HUDEP-2 (cell line): ENCODE measurements at regions not wholly inside any gene's neighbourhood (a gene's known extent, or its start where the extent isn't known, plus 50 kb on each side); places are given as distances from the start of the nearest gene placed in this dataset.
A peak's percentile ranks its signal among the peaks of the same experiment; 100 is the strongest.

Experiments used
- DNase-seq, 76 experiments: peaks; one replicate each; lab custom pipeline; 2025; ENCODE audit not compliant: unreplicated experiment in 76 of 76; lab: John Stamatoyannopoulos, UW

DNA sequence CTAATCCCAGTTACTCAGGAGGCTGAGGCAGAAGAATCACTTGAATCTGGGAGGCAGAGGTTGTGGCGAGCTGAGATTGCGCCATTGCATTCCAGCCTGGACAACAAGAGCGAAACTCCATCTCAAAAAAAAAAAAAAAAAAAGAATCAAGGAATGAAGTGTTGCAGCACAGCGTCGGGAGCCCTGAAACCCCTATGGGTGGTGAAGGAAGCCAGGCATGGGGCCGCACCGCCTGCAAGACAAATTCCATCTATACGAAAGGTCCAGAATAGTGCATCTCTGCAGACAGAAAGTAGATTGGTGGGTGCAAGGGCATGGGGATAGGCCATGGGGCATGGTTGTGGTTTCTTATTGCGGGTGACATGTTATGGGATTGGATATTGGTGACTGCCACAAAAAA lies 98.6 kb upstream of the PRR20G start:
- no peak for DNase-seq

DNA sequence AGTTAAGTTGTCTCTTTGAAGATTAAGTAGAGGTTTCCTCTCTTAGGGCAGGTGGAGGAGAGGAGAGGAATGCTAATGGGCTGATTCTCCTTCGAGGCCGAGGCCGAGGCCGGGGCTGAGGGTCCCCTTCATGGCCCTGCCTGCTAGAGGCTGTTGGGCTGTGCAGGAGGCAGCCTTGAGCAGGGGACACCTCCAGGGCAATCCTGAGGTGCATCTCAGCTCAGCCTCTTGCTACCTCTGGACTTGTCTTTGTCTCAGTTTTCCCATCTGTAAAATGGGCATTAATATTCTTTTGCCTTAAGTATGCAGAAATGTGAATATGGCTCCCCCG lies 97.7 kb upstream of the PRR20G start:
- no peak for DNase-seq

DNA sequence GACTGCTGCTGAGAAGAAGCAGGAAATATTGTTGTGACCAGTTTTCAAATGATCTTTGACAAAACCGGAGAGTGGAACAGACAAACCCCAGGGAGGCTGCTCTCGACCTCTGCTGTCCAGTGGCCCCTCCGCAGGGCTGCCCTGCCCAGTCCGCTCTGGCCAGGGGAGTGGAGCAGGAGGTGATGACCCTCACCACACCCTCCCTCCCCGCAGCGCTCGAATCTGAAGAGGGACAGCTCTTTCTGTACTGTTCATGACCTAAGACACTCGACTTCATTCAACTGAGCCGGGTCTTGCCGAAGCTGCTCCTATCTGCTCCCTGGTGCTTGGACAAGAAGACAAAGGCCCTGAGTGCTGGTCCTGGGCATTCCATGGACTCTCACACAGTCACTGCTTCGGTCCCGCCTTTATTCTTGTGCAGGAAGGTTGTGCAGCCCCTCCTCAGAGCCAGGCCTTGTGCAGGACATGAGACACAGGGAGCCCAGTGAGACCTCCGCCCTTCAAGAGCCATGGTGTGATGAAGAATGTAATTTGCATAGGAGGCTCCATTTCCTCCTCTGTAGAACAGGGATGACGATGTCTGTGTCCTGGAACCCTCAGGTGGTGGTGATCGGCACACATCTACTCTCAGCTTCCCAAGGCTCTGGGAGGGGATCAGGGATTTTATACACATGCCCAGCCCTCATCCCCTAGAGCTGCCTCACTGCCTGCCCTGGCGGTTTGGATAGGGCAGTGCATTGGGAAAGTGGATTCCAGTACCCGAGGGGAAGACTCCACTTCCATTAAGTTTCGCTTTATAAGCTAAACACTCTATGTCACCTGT lies 97.1 kb upstream of the PRR20G start:
- DNase-seq, result no peak

DNA sequence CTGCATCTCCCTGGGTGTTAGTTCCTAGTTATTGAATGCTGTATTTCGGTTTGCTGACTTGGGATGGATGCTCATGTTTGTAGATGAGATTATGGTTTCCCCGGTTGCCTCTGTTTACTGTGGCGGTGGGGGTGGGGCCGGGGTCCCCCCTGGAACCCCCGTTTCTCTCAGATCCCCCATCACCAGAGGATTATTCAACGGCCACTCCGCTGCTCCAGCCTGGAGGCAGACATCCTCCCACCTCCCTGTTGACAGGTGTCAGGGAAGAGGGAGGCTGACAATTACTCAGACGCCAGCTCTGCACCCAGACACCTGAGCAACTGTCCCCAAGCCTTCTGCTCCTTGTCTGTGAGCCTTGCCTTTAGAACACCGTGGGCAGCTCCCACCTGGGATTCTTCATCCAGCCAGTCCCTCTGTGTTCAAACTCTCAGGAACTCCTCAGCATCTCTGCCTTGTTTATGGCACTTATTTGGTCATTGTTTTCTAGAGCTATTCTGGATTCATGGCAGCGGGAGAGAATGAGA lies 95.9 kb upstream of the PRR20G start:
- DNase-seq, result no peak

DNA sequence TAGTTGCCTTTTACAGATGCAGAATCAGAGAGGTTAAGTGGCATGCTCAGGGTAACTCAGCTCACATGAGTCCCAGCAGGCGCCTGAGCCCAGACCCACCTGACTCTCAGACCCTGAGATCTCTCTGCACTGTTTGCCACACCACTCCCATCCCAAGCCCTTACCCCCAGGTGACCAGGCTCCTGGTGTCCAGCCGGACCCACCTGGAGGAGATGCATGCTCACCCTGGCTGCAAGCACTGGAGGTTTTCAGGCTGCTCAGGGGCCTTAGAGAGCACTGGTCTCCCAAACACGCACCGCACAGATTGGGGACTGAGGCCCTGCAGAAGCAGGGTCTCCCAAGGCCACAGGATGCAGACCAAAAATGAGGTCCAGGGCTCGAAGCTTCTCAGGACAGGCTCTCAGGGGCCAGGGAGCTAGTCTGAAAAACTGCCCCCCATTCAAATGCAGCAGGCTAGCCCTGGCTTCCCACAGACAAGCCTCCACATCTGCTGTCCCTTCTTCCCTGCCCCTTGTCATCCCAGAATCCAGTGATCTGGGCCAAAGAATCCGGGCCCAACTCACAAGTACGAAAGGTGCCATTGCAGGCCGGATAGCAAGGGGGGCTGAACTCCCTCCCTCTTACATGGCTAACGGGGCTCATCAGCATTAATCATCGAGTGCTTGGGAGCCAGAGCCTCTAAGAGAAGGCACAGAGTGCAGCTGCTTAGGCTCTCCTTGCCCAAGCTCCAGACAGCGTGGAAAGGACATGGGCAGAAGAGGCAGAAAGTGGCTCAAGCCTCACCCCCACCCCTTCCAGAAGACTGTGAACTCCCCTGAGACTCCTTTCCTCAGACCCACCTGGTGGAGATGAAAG lies 90.2 kb upstream of the PRR20G start:
- DNase-seq, result no peak

DNA sequence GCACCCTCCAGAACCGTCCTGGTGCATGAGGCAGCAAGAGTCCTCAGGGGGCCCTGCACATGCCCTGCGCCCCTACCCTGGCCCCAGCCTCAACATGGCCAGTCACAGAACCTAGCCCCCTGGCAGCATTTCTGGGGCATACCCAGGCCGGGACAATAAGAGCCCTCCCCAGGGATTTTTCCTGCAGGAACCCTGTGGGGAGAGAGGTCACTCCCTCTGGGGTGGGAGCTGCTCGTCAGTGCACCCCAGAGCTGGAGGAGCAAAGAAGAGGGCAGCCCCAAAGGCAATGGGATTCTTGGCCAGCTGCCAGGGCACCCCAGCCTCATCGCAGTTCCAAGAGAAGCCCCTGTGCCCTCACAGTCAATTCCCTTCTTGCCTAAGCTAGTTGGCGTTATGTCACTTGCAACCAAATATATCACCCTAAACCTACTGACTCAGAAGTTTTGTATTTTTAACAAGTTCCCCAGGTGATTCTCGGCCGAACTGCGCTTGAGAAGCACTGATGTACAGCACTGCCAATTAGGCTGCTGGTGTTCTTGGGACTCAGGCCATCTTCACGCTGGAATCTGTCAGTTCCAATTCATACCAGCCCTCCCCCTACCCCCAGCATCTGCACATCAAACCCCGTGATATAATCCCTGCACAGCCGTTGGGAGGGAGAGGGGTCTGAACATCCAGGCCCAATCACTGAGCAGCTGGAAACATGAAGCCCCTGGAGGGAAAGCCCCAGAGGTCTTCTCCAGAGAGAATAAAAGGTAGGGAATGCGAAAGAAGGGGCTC lies 87.5 kb upstream of the PRR20G start:
- no peak for DNase-seq

DNA sequence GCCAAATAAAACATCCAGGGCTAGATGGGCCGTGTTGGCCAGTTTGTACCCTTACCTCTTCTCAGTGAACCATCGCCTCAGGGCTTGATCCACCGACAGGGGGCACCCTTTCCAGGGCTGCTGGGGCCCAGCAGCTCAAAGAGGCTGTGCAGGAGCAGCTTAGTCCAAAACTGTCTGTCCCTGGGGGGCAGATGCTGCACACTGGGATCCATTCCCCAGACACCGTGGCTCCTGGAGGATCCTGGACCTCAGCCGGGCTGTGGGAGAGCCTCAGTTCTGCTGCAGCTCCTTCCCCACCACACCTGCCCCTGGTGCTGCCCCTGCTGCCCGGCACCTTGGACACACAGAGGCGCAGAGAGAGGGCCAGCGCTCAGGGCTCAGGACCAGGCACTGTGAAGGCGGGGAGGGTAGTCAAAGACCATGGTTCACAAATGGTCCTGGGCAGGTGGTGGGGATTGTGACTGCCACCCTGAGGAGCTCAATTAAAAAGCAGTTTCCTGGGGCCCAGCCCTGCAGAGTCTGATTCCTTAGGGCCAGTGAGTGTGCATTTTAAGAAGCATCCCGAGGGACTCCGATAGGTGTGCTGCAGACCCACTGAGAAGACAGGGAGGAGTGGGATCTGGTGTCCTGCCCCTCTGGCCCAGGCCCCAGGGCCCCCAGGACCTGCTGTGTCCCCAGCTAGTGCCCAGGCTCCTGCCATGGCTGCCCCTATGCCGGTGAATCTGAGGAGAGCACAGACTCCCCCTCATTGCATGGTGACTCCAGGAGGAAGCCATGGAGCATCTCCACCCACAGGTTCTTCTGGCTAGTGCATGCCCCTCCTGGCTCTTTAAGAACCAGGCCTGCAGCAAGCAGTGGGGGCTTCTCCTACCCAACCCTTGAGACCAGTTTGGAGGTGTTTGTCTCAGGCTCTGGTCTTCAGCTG lies 86.5 kb upstream of the PRR20G start:
- peak in 38 of 76 experiments; percentile 1 to 66 (median 16) for DNase-seq

DNA sequence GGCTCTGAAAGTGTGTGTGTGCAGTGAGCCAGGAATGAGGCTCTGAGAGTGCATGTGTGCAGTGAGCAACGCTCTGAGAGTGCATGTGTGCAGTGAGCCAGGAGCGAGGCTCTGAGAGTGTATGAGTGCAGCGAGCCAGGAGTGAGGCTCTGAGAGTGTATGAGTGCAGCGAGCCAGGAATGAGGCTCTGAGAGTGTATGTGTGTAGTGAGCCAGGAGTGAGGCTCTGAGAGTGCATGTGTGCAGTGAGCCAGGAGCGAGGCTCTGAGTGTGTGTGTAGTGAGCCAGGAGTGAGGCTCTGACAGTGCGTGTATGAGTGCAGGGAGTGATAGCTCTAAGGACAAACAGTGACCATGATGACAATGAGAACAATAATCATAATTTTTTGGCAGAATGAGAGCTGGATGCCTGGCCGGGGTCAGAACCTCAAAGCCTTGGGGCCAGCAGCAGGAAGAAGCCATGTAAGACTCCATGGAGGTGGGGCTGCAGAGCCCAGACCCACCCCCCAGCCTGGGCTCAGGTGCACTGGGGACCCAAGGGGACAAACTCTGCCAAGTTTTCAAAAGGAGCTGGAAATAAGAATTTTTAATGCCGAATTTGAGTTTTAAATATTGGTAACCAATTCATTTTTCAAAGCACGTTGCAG lies 85.7 kb upstream of the PRR20G start:
- no peak for DNase-seq

DNA sequence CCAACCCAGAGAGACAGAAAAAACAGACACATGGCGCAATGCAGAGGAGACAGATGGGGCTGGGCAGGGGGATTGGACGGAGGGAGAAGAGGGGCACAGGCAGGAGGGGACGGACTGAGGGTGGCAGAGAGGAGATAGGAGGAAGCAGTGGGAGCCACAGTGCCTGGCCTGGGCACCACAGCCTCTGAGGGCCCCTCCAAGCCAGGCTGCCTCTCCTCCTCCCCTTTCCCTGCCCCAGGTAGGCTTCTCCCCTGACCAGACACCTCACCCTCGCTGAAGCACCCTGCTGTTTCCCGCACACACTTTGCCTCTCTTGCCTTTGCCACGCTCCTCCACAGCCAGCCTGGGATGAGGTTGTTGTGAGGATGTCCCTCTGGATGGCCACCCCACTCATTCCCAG lies 84.0 kb upstream of the PRR20G start:
- no peak for DNase-seq

DNA sequence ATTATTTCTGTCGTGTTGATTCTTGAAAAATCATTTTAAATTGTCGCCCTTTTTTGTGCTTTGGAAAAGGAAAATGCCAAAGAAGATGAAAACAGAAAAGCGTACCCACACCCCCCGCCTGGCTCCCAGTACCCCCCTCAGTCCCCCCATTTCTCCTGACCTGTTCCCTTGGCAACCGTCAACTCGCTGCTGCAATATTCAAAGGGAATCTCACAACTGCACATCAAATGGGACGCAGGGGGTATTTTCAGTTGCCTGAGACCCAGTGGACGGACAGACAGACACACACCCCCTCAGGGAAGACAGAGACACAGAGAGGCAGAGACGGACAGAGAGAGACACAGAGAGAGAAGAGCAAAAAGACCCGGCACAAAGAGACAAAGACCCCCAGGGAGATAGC lies 83.5 kb upstream of the PRR20G start:
- DNase-seq, result no peak

DNA sequence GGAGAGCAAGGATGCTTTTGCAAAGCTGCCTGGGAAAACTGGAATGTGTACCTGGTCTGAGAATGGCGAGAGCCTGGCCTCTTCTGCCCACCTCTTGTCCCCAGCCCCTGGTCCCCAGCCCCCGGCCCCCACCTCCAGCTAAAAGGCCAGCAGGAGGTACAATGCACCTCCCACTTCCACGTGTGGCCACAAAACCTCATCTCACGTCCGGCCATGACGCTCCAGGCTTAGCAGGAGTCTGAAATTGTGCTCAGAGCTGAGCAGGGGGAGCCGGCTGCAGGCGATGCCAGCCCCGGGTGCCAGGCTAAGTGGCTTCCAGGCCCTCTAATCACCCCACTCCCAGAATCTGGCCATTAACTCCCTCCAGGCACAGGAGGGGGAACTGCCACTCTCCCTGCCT lies 83.1 kb upstream of the PRR20G start:
- DNase-seq, result no peak

DNA sequence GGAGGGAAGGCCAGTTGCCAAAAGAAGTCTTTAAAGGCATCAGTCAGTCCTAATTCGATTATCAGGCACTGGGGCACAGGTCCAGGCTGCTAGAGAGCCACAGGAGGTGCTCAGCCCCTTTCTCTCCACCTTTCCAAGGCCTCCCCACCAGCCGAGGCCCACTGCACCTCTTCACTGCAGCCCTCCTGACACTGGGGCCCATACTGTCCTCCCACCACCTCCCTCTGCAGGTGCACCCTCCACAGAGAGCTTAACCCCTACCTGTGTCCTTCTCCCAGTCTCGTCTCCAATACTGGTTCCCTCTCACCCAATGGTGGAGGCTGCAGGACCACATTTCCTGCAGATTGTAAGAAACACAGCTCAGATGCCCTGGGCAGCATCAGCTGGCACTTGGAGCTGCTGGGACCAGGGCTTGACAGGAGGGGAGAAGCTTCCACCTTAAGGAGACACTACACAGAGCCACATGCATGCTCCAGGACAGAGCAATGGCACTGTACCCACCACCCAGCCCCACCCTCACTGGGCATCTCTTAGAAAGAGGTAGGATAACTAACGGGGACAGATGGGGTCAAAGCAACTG lies 81.6 kb upstream of the PRR20G start:
- no peak for DNase-seq

DNA sequence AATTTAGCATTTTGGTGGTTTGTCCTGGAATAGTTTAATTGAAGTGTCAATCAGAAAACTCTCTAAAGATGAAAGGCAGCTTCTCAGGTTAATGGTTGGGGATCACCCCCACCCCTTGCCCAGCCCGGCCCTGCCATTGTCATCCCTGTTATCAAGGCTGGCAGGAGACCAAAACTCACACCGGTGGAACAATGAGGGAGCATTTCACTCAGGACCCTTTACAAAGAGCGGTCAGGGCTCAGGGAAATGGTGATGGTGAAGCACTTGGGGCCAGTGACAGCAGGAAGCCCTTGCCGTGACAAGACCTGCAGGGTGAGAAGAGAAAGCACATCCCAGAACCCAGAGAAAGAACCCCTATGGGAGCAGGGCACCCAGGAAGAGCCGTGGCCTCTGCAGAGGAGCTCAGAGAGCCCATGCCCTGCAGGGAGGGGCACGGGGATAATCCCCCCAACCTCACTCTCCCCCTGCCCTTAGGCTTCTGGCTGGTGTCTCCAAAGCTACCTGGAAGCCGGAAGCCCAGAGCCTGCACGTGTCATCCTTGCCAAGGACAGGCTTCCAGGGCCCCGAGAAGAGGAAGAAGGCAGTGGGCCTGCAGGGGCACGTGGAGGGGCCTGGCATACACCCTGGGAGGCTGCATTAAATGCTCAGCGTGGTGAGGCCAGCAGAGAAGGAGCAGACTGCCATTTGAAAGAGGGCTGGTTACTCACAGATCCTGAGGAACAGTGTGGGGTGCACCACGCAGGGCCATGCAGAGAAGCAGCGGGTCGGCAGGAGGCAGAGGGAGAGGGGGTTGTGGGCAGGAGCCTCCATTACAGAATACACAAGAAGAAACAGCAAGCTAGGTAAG lies 80.6 kb upstream of the PRR20G start:
- DNase-seq, result no peak

DNA sequence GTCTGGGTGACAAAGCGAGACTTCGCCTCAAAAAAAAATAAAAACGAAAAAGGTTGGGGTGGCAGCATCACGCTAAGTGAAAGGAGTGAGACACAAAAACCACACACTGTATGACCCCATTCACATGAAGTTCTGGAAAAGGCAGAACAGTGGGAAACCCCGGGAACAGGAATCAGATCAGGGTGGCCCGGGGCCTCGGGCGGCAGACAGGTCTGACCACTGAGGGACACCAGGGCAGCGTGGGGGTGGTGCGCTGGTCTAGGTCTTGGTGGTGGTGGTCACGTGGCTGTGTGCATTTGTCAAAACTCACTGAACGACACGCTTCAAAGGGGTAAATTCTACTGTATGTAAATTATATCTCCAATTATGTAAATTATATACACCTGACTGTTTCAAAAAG lies 79.7 kb upstream of the PRR20G start:
- no peak for DNase-seq

DNA sequence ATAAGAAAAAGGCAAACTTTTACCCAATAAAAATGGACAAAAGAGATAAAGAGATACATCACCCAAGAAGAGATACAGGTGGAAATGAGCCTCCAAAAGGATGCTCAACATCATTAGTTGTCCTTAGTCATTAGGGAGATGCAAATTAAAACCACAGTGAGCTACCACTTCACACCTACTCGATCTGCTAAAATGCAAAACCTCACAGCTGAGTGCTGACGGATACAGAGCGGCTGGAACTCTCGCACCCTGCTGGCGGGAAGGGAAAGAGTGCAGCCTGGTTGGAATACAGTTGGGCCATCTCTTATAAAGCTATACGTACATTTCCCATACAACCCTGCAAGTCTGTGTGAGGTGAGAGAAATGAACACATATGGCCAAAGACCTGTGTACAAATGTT lies 78.5 kb upstream of the PRR20G start:
- no peak for DNase-seq

DNA sequence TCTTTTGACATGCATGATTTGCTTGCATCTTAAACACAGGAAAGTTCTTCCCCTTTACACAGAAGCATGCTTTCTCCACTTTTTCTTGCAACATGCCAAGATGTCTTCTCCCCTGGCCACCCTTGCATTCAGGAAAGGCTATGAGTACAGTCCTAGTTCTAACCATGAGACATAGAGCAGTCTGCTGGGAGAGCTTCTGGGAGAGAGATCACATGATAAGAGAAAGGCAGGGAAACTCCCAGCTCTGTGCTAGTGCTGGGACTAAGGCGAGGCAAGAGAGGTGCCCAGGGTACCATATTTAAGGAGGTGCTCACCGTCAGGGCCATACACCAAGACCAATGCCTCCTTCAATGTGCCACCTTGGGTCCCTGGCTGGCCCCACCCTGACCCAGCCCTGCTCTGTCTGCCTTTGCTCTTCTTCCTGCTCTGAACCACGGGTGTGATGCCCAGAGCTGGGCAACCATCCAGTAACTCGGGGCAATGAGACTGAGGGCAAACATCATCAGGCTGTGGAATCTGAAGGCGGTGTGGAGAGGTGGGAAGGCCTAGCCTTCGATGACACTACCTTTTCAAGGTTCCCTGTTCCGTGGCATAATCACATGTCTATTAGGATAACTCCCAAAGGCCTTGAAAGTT lies 77.4 kb upstream of the PRR20G start:
- no peak for DNase-seq

DNA sequence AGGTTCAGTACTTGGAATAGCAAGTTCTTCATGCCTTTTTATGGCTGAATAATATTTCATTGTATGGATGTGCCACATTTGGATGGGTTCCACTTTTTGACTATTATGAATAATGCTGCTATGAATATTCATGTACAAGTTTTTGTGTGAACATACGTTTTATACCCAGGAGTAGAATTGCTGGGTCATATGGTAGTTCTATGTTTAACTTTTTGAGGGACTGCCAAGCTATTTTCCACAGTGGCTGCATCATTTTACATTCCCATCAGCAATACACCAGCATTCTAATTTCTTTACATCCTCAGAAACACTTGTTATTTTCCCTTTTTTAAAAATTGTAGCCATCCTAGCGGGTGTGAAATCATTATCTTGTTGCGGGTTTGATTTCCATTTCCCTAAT lies 76.0 kb upstream of the PRR20G start:
- no peak for DNase-seq

DNA sequence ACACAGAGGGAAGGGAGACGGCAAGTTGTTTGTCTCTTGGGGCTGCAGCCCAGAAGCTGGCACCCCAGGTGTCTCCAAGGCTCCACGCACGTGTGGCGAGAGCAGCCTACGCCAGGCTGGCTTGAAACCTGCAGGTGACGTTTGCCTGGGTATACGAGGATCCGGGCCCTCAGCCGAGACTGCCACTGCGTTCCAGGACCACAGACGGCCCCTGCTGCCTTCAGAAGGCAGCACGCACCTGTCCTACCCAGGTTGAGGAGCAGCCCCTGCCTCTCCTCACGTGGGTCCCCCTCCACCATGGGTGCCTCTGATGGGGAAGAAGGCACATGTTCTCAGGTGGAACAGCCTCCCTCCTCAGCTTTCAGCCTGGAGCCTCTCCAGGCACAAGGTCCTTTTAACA lies 75.3 kb upstream of the PRR20G start:
- no peak for DNase-seq
